ENCODE measurements at regions not wholly inside any gene's neighbourhood (a gene's known extent, or its start where the extent isn't known, plus 50 kb on each side); places are given as distances from the start of the nearest gene placed in this dataset.

DNA sequence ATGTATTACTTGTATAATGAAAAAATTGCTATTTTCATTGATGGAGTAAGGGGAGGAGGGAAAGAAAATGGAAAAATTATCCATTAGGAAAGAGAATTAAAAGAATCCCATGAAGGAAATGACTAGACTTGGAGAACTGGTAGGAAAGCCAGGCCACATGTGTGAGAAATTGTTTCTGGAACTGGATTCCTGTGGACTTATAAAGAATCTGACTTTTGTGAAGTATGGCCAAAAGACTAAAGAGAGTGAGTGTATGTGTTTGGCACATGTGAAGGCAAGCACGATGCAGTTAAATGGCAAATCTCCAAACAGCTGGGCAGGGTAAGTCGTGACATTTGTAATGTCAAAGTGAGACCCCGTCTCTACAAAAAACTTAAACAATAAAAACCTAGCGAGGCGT lies 89.4 kb downstream of the MTX3 start:
- H3K27me3 Mint-ChIP-seq (ENCODE audit: low read depth): peaks cover 3% of the 10 kb centered on the region; the same call in 1 of the 2 replicates
- H3K56ac ChIP-seq (ENCODE audit: insufficient read length, low read depth, low read length): no peak overlapping the region
- no peak overlapping the region for H3K23ac ChIP-seq (ENCODE audit: insufficient read length, low read depth, low read length)
- H2BK15ac ChIP-seq (ENCODE audit: low read depth, low read length): no peak overlapping the region
- no peak for DNase-seq
- TF ChIP-seq, protein P1, sequence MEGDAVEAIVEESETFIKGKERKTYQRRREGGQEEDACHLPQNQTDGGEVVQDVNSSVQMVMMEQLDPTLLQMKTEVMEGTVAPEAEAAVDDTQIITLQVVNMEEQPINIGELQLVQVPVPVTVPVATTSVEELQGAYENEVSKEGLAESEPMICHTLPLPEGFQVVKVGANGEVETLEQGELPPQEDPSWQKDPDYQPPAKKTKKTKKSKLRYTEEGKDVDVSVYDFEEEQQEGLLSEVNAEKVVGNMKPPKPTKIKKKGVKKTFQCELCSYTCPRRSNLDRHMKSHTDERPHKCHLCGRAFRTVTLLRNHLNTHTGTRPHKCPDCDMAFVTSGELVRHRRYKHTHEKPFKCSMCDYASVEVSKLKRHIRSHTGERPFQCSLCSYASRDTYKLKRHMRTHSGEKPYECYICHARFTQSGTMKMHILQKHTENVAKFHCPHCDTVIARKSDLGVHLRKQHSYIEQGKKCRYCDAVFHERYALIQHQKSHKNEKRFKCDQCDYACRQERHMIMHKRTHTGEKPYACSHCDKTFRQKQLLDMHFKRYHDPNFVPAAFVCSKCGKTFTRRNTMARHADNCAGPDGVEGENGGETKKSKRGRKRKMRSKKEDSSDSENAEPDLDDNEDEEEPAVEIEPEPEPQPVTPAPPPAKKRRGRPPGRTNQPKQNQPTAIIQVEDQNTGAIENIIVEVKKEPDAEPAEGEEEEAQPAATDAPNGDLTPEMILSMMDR (conservative IDR thresholded peaks at IDR 0.05): no peak
- H4K91ac ChIP-seq (ENCODE audit: insufficient read length, low read depth, low read length): no peak overlapping the region
- no peak overlapping the region for H3K4me2 ChIP-seq (ENCODE audit: insufficient read depth, insufficient read length, low read length)
- H3K4me3 Mint-ChIP-seq: no peak overlapping the region
- H3K4me1 ChIP-seq (ENCODE audit: insufficient read depth, low read length): no peaks in the 10 kb centered on the region
- no peaks in the 10 kb centered on the region for H3K79me1 ChIP-seq (ENCODE audit: insufficient read depth, low read depth, low read length, poor library complexity, severe bottlenecking)
- H3K36me3 Mint-ChIP-seq (ENCODE audit: insufficient read depth in 1 of 3, low read depth in 3 of 3): peaks cover 0 to 10% (median 10%) of the 10 kb centered on the region in 3 experiments; a peak in 5 of 7 replicates
- H2BK120ac ChIP-seq (ENCODE audit: low read depth, low read length, poor library complexity, severe bottlenecking): no peak overlapping the region
- H3K4ac ChIP-seq (ENCODE audit: low read depth, low read length): no peak overlapping the region
- H3T11ph ChIP-seq (ENCODE audit: low read length): no peak overlapping the region
- peaks cover 15 to 17% of the 10 kb centered on the region in 2 experiments for H3K9me3 Mint-ChIP-seq
- H3K27ac ChIP-seq (ENCODE audit: insufficient read length, low read depth, low read length): no peak overlapping the region
- H2AFZ ChIP-seq (ENCODE audit: low read length): no peak overlapping the region
- no peak overlapping the region for H3K27ac Mint-ChIP-seq
- no peak overlapping the region for H2BK5ac ChIP-seq (ENCODE audit: insufficient read length, low read length)
- H2BK12ac ChIP-seq (ENCODE audit: insufficient read length, low read depth, low read length): no peak overlapping the region
- no peak overlapping the region for H2BK20ac ChIP-seq (ENCODE audit: low read depth, low read length, poor library complexity, severe bottlenecking)
- H4K5ac ChIP-seq (ENCODE audit: insufficient read length, low read depth, low read length): no peak overlapping the region
- H3K14ac ChIP-seq (ENCODE audit: insufficient read depth, low read length): no peak overlapping the region
- H3K18ac ChIP-seq (ENCODE audit: insufficient read length, low read depth, low read length): no peak overlapping the region
- H4K8ac ChIP-seq (replicated peaks; ENCODE audit: insufficient read length, low read depth, low read length): no peak overlapping the region
- no peak overlapping the region for H2AK5ac ChIP-seq (ENCODE audit: insufficient read length, low read length)
- WGBS (ENCODE audit: extremely low coverage, insufficient read length, low lambda C conversion rate): no CpG with 5 or more reads among the region's 5 CpGs
- H3K27me3 ChIP-seq (ENCODE audit: insufficient read depth, low read length): no peaks in the 10 kb centered on the region
- no peaks in the 10 kb centered on the region for H3K79me2 ChIP-seq (ENCODE audit: insufficient read depth, low read length)
- H3K9me3 ChIP-seq (ENCODE audit: control insufficient read depth, low read depth, low read length): no peaks in the 10 kb centered on the region
- H3K9ac ChIP-seq (ENCODE audit: extremely low read depth, insufficient read length, low read length): no peak overlapping the region
- H3K4me1 Mint-ChIP-seq: no peaks in the 10 kb centered on the region
- H3K23me2 ChIP-seq (ENCODE audit: insufficient read length, low read depth, low read length, poor library complexity, severe bottlenecking): no peaks in the 10 kb centered on the region
- no peaks in the 10 kb centered on the region for H4K20me1 ChIP-seq (ENCODE audit: control insufficient read depth, insufficient read depth, insufficient read length)
